H1 (cell line): ENCODE measurements at regions not wholly inside any gene's neighbourhood (a gene's known extent, or its start where the extent isn't known, plus 50 kb on each side); places are given as distances from the start of the nearest gene placed in this dataset.

Experiments used
- BACH1 ChIP-seq: IDR thresholded peaks from 2 replicates; pipeline ENCODE4 v1.6.1; 2012; ENCODE audit warnings: low read length, improper control_type of control experiment
- CHD1 ChIP-seq: IDR thresholded peaks from 2 replicates; pipeline ENCODE4 v1.6.1; 2012; ENCODE audit warnings: low read depth, low read length, improper control_type of control experiment
- CTCF ChIP-seq, 3 experiments: IDR thresholded peaks; 1 replicate in 2 of 3; 2 replicates in 1 of 3; pipeline versions ENCODE4 v1.5.1 to v1.6.1; 2011; ENCODE audit warnings: low read length in 3 of 3, mild to moderate bottlenecking in 3 of 3, inconsistent platforms in 2 of 3, low read depth in 1 of 3, moderate library complexity in 1 of 3; ENCODE audit not compliant: insufficient read depth in 1 of 3; ENCODE audit errors: control extremely low read depth in 1 of 3
- EZH2 ChIP-seq: fragments of 200-600 bp; sonication (generic); IDR thresholded peaks from 2 replicates; pipeline ENCODE4 v1.7.1; 2012; ENCODE audit warnings: low read depth, mild to moderate bottlenecking, moderate library complexity, low read length, inconsistent platforms; ENCODE audit not compliant: severe bottlenecking
- POLR2A ChIP-seq, 2 experiments: IDR thresholded peaks; 1 replicate in 1 of 2; 2 replicates in 1 of 2; pipeline ENCODE4 v1.6.1; 2011; ENCODE audit warnings: low read depth in 2 of 2, low read length in 2 of 2, mild to moderate bottlenecking in 2 of 2; ENCODE audit errors: control extremely low read depth in 1 of 2
- POLR2AphosphoS5 ChIP-seq: IDR thresholded peaks from 2 replicates; pipeline ENCODE4 v1.6.1; 2011; ENCODE audit warnings: low read depth, low read length
- POU5F1 ChIP-seq: IDR thresholded peaks from 2 replicates; pipeline ENCODE4 v1.6.1; 2011; ENCODE audit warnings: low read depth, mild to moderate bottlenecking, low read length, moderate library complexity
- RAD21 ChIP-seq, 2 experiments: IDR thresholded peaks in 1 of 2; conservative IDR thresholded peaks in 1 of 2; 2 replicates each; pipeline ENCODE4 v1.6.1; 2011; ENCODE audit warnings: low read depth in 2 of 2, low read length in 2 of 2, improper control_type of control experiment in 1 of 2, inconsistent platforms in 1 of 2, mild to moderate bottlenecking in 1 of 2, moderate library complexity in 1 of 2
- SIX5 ChIP-seq: IDR thresholded peaks from 2 replicates; pipeline ENCODE4 v1.6.1; 2011; ENCODE audit warnings: mild to moderate bottlenecking, low read depth, low read length
- SP4 ChIP-seq: IDR thresholded peaks from 2 replicates; pipeline ENCODE4 v1.6.1; 2012; ENCODE audit warnings: low read length, inconsistent platforms
- TBP ChIP-seq: IDR thresholded peaks from 2 replicates; pipeline ENCODE4 v1.6.1; 2011; ENCODE audit warnings: low read depth, low read length, improper control_type of control experiment
- YY1 ChIP-seq: IDR thresholded peaks from 2 replicates; pipeline ENCODE4 v1.6.1; 2011; ENCODE audit warnings: low read depth, mild to moderate bottlenecking, low read length

GRCh38 chr16:55154262-55154661, 169.7 kb upstream of the IRX6 start:
- TF ChIP-seq POLR2A (IDR thresholded peaks at IDR 0.05; ENCODE audit: control extremely low read depth in 1 of 2, low read depth in 2 of 2, low read length in 2 of 2) (no peak), RAD21 (IDR thresholded peaks at IDR 0.05 in 1 of 2, conservative IDR thresholded peaks at IDR 0.05 in 1 of 2; ENCODE audit: low read depth in 2 of 2, low read length in 2 of 2) (no peak), CTCF (IDR thresholded peaks at IDR 0.05; ENCODE audit: control extremely low read depth in 1 of 3, insufficient read depth in 1 of 3, low read depth in 1 of 3, low read length in 3 of 3) (no peak), POLR2AphosphoS5 (no peak), YY1 (no peak), TBP (no peak), SP4 (no peak), EZH2 (no peak), SIX5 (no peak), POU5F1 (no peak), CHD1 (no peak), BACH1 (no peak)
